ENCODE measurements at regions not wholly inside any gene's neighbourhood (a gene's known extent, or its start where the extent isn't known, plus 50 kb on each side); places are given as distances from the start of the nearest gene placed in this dataset.

DNA sequence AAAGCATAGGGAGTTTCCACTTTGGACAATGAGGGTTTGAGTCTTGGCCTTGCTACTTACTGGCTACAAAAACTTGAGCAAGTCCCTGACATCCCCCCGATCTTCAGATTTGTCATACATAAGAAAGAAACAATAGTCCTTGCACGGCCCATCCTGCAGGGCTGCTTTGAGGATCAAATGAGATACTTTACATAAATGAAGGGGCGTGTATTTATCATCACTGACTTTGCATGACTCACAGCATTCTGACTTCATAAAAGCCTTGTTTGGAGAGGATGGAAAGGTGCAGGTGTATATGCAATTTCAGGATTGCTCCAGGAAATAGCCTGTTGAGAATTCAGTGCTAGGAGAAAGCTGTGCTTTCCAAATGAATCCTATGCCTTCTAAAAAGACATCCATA lies 465.0 kb upstream of the MAF start:
- DNase-seq = no peak

DNA sequence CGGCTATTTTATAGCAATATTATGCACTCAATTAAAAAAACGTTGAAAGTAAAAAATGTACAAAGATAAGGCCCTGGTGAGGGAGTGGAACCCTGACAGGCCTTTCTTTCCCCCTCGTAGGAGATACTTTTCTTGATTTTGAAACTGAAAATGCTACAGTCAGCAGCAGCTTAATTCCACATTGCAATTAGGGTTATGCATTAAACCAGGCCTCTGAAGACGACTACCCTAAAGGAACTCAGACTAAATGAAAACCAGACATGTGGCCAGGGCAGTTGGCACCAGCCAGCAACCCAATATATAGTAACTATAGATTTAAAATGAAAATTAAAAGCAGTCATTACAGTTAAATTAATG lies 463.2 kb upstream of the MAF start:
- no peak for DNase-seq

DNA sequence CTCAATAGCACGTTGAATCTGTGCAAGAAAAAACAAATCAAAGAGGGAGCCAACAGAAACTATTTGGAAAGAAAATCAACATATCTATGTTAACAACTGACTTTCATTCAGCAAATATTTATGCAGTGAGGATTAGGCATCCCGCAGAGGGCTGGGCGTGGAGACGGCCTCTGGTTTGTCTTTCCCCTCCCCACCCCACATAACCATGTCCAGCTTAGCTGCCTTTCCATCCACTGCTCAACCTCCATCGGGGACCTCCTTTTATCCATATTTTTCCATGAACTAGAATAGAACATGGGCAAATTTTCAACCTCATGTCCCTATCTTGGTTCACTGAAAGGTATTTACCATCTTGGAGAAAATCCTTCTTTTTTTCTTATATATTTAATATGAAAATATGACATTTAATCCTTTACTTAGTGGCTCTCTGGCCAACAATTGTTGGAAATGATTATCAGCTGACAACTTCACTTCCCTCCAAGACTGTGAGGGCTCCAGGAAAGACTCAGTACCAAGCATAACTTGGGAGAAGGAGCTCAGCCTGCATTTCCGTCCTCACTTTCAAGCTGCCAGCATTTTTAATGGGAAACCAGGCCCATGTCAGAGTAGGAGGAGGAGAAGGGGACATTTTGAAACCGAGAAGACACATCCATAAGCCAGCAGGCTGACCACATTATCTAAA lies 462.6 kb upstream of the MAF start:
- no peak for DNase-seq

DNA sequence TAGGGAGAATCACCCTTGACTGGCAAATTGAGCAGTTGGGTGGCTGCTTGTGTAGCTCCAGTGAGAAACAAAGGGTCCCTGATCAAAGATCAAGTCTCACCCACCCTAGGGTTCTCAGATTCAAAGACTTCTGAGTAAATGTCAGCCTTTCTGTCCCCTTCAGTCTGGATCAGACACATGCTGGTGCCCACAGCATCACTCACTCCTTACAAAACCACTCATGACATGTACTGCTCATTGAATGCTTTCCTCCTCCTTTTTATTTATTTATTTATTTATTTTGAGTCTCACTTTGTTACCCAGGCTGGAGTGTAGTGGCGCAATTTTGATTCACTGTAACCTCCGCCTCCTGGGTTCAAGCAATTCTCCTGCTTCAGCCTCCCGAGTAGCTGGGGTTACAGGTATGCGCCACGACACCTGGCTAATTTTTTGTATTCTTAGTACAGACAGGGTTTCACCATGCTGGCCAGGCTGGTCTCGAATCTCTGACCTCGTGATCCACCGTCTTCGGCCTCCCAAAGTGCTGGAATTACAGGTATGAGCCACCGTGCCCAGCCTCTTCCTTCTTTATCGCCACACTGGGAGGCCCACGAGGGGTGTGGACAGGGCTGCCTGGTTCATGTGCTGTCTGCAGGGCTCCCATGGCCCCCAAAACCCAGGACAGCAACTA lies 462.0 kb upstream of the MAF start:
- DNase-seq = no peak

DNA sequence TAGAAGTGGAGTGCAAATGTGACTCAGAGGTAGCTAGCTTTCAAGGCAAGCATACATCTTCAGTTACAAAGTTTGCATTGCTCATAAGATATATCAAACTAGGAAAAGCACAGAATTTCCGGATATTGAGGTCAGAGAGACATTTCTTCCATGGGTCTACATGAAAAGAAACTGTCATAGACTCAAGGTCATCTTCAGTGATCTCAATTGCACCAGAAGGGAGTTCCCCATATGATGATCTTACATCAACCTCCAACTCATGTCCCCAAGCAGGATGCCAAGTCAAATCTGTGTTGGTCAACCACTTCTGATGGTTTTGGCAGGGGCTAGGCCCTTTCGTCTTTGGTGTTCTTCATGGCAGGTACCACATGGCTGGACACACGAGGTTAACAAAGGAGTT lies 459.9 kb upstream of the MAF start:
- no peak for DNase-seq

DNA sequence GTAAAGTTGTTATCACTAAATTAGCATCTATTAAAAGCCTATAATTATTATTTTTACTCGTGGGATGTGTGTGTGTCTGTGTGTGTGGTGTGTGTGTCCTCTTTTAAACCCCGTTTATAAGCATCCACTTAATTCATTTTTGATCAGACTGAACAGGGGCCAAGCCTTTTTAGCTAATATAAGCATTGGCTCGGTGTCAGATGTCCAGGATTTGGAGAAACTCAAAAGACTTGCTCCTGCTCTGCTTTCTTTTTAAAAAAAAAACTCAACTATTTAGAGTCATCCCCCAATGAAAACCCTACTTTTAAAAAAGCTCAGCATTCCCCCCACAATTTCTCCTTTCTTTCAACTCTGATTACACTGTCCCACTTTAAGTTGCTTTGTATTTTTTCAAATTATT lies 459.3 kb upstream of the MAF start:
- no peak for DNase-seq

DNA sequence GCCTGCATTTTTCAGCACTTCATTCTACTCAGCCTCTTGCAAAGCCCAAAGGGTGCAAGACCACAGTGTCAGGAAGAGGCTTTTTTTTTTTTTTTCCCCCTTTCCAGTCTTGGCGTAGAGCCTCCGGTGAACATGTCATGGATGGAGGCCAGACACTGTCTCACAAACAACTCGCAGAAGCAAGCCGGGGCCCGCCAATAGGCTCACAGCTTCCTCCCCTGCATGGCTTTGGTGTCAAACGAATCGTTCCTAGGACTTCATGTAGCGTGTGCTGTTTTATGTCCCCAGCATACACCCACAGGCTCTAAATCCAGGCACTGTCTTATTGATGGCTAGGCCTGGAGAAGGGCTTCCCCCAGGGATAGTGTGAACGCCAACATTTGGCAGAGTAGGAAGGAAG lies 457.7 kb upstream of the MAF start:
- DNase-seq = no peak

DNA sequence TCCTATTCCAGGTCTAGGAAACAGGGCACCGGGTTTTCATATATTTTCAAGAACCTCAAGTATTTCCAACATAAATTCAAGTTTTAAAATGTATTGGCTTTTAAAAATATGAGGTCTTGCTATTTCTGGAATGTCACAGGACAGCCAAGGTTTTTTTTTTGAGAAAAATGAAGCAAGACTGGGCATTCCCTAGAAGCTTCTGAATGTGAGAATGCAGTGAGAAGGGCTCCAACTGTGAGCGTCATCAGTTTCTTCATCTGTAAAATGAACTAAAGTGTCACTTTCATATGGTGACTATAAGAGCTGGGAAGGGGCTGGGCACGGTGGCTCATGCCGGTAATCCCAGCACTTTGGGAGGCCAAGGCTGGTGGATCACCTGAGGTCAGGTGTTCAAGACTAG lies 455.8 kb upstream of the MAF start:
- no peak for DNase-seq

DNA sequence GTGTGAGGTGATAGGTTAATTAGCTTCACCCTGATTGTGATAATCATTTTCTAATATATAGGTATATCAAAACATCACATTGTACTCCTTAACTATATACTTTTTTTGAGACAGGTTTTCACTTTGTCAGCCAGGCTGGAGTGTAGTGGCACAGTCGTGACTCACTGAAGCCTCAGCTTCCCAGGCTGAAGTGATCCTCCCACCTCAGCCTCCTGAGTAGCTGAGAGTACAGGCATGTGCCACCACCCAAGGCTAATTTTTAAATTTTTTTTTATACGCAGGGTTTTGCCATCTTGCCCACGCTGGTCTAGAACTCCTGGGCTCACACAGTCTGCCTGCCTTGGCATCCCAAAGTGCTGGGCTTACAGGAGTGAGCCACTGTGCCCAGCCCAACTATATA lies 455.3 kb upstream of the MAF start:
- no peak for DNase-seq

DNA sequence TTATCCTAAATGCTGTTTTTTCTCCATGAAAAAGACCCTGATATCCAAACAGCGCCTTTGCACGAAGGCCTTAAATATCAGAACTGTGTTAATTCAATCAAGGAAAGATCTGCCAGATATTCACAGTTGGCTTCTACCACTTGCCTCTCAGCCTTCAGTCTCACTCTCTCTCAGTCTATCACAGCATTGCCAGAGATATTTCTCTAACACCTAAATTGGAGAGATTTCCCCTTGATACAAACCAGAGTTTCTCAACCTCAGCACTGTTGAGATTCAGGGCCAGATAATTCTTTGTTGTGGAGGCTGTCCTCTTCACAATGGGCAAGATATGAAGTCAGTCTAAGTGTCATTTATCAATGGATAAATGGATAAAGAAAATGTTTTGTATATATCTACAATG lies 454.1 kb upstream of the MAF start:
- DNase-seq = no peak

DNA sequence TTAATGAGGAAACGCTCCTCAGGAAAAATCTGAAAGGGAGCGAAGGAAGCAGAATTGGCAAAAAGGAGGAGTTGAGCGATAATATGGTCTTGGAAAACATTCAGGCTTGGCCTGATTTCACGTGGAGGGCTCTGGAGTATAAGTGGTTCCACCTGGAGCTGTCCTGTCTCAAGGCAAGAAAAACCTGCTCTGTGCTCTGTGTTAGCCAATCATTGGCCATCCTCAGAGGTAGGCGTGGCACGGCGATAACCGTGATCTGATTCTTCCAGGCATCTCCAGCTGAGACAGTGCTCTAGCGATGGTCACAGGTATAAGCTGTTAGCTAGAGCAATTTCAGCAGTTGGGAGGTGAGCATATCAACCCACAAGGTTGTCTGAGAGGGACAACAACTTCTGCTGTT lies 450.5 kb upstream of the MAF start:
- DNase-seq = no peak

DNA sequence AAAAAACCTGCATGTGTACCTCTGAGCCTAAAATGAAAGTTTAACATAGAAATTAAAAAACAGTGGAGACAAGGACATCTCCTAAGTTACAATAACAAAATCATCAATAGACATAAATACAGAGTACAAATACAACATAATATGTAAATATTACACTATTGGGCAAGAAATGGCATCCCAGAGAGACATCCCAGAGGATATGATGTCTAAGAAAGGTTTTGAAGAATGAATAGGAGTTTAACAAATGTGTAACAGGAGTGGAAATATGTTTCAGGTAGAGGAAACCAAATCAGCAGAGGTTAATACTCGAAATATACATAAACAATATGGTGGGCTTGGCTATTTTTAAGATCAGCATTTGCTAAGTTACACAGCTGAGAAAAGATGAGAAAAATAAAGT lies 447.7 kb upstream of the MAF start:
- no peak for DNase-seq

DNA sequence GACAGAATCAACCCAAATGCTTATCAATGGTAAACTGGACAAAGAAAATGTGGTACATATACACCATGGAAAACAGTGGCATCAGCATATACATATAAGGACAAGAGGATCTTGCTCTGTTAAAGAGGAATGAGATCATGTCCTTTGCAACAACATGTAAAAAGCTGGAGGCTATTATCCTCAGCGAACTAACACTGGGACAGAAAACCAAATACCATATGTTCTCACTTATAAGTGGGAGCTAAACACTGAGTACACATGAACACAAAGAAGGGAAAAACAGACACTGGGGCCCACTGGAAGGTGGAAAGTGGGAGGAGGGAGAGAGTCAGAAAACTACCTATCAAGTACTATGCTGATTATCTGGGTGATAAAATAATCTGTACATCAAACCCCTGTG lies 447.3 kb upstream of the MAF start:
- no peak for DNase-seq

DNA sequence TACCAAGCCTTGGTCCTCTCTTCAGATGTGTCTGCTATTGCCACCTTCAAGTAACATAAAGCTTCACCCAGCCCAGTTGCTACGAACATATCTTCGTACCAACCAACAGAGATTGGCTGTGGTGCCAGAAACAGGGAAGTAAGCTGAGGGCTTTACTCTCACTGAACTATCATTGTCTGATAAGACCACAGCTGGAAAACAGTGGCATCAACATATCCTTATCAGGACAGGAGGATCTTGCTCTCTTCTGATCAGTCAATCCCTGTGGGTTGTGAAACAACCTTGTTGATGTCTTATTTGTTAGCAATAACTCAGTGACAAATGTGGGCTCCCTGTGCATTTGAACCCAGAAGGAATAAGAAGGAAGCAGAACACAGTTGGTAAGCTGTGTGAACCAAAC lies 446.3 kb upstream of the MAF start:
- no peak for DNase-seq

DNA sequence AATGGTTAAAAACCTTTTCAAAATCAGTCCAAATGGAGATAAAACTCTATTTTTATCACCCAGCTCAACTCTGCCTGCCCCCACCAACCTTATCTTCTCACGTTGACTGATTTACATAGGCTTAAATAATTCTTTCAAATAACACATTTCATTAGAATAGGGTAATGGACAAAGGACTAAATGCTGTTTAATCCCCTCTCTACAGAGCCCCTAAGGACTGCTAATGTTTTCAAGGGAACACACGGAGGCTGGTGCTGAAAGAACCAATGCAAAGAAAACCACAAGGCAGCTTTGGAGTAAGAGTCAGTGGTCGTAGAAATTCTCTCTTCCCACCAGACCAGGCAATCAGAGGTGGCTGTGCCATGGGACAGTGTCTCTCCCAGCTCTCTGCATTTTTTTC lies 445.7 kb upstream of the MAF start:
- no peak for DNase-seq

DNA sequence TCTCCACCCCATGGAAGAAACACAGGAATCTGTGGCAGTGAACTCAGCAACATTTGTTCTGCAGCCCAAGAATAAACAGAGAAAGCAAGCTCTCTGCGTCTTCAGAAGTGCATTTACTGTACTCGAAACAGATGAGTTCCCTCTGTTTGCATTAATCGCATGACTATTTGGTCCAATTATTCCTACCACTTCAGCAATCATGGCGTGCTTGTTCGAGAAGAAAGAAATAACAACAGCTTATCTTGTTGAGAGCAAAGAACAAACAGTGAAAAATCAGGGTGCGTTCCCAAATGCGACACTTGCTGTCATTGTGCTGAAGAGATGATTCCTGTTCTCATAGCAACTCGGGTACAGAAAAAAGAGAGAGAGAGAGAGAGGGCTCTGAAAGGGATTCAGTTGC lies 445.3 kb upstream of the MAF start:
- no peak for DNase-seq

DNA sequence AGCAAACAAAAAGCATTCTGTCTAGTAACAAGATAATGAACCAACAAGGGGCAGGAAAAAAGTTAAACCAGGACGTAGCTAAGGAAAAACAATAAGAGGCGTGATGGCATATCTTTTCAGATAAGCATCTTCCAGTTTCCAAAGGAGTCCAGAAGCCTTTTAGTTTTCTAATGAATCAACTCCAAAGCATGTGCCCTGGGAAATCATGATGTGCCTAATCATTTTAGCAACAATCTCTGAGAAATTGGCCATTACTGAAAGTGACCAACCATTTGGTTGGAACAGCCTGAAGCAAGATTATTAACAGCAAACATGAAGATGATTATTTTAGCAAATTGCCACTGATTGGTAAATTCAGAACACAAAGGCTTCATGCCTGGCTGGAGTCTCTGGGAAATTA lies 440.9 kb upstream of the MAF start:
- DNase-seq = no peak

DNA sequence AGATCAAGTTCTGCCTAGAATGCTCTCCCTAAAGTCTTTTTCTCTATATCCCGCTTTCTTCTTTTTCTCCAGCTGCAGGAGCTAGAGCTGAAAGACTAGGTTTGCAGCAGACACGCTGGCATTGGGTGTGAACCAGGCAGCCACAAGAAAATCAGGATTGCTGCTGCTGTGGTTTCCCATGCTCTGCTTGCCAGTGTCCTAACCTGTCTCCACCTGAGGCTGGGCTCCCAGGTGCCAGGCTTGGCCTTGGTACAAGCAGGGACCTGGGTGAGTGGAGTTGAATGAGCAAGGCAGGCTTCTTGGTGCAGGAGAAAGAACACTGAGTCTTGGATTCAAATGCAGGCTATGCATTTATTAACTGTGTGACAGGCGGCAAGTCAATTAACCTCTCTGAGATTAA lies 440.3 kb upstream of the MAF start:
- DNase-seq = no peak

DNA sequence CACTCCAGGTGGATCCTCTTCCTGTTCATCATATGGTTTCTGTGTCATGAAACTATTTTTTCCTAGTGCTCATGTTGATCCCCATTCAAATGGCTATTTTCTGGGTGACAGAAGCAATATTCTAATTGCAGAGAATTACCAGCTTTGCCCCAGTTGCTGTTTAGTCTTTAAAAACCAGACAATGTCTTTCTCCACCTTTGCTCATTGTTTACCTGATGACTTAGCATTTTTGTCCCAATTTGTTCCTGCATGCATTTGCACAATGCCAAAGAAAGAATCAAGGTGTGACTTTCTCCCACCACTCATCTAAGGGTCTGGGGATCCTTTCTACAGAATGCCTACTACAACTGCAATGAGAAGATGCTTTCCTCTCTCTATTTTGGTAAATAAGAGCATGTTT lies 439.9 kb upstream of the MAF start:
- no peak for DNase-seq

DNA sequence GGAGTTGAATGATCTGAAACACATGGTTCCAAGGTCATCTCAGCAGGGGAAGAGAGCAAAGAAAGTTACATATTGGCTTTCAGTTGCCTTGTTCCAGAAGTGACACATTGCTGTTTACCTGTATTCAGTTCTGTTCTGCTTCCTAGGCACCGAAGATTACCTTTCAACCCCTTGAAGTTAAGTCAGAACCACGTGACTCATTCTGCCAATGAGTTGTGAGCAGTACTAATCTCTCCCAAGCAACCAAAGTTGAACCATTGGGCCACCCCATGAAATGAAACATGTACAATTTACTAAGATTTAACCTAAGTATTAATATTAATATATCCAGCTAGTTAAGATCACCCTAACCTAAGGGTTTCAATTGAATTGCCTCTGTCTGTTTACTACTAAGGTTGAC lies 439.2 kb upstream of the MAF start:
- DNase-seq = no peak

DNA sequence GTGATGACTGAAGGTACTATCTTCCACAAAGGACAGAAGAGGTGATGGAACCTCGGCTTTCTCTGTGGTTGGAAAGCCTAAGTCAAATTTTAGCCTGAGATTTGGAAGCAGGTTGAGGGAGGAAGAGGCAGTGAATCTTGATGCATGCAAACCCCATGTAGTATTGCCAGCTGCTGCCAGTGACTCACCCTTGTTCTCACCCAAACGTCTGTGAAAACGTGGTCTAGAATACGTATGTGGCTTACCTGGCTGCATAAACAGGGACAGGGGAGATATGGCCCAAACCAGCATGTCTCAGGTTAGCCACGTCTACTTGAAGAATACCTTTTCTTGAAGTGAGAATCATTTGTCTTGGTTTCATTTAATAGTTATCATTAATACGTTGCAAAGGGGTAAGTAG lies 438.0 kb upstream of the MAF start:
- DNase-seq = no peak

DNA sequence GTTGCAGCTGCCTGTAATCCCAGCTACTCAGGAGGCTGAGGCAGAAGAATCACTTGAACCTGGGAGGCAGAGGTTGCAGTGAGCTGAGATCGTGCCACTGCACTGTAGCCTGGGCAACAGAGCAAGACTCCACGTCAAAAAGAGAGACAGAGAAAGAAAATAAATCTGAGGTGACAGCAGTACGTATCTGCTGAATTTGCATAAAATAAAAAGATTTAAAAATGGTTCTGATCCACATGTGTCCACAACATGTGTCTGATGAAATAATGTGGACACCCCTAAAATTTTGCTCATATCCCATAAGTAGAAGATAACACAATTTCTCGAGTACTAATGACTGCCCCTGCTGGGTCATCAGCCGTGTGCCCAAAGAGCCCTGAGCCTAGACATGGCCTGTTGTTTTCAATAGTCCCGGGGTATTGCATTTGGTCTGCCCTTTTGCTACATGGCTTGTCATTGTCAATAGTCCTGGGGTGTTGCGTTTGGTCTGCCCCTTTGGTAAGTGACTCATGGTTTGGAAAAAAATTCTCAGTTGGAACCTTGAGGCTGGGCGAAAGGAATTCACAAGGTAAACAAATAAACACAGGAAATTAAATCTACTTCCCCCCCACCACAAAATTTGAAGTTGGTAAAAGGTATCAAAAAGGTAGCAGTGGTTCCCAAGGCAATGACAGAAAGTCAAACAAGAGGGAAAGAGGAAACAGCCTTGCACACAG lies 434.6 kb upstream of the MAF start:
- DNase-seq = no peak

DNA sequence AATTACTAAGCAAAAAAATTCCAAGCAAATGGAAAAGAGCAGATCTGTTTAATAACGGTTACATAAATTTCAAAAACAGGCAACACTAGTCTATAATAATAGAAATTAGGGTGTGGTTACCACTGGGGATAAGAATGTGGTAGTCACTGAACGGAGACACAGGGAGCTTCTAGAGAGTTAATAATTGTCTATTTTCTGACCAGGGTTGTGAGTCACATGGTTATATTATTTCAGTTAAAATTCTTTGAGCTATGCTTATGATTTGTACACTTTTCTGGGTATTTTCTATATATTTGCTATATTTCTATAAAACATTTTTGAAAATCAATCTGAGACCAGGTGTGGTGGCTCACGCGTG lies 433.9 kb upstream of the MAF start:
- DNase-seq = no peak

DNA sequence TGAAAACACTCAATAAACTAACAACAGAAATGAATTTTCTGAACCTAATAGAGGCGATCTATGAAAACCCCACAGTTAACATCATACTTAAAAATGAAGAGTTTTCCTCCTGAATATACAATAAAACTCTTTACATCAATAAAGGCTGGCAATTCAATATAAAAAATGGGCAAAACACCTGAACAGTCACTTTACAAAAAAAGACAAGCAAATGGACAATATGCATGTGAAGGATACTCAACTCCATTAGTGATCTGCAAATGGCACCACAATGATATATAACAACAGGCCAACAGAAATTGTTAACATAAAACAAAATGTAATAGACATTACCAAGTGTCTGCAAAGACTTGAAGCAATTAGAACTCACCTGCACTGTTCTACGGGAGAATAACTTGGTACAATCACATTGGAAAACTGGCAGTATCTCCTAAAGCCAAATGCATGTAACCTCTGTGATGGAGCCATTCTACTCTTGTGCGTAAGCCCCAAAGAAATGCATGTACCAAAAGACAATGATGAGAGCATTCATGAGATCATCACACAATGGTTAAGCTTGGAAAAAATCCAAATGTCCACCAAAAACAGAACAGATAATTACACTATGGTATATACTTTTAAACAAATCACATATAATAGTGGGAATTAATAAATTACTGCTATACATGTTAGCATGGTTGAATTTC lies 433.4 kb upstream of the MAF start:
- DNase-seq = no peak
